Testis (tissue), 2 donors: ENCODE measurements at regions not wholly inside any gene's neighbourhood (a gene's known extent, or its start where the extent isn't known, plus 50 kb on each side); places are given as distances from the start of the nearest gene placed in this dataset.

Source experiments
- POLR2A ChIP-seq: fragments of 450-650 bp; IDR thresholded peaks from one replicate; pipeline ENCODE4 v1.6.1; 2017; ENCODE audit warnings: antibody characterized with exemption, mild to moderate bottlenecking, moderate library complexity
- TF ChIP-seq, protein P1 (sequence below), 3 experiments: fragments of 450-650 bp in 2 of 3; fragments of 200-600 bp in 1 of 3; sonication (generic) in 1 of 3; IDR thresholded peaks; one replicate each; pipeline ENCODE4 v1.5.1; 2016 to 2019; ENCODE audit warnings: antibody characterized with exemption in 3 of 3, mild to moderate bottlenecking in 2 of 3, moderate library complexity in 1 of 3

DNA sequence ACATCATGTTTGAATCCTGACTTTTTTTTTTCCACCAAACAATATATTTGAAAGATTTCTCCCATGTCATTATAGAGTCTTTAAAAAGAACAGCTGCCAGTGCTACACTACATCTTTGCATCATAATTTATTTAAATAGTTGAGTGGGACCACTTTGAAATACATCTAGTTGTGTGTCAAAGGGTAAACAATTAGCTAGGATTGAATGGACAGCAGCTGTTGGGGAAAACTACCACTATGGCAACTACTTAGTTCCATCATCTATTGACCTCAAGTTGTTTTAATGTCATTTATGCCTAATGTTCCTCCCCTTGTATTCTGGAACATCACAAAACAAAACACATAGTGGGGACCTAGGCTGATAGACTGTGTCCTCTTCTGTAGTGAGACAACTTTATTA is 985.1 kb downstream of the SORCS1 start:
- no peak for TF ChIP-seq POLR2A
- TF ChIP-seq, protein P1, sequence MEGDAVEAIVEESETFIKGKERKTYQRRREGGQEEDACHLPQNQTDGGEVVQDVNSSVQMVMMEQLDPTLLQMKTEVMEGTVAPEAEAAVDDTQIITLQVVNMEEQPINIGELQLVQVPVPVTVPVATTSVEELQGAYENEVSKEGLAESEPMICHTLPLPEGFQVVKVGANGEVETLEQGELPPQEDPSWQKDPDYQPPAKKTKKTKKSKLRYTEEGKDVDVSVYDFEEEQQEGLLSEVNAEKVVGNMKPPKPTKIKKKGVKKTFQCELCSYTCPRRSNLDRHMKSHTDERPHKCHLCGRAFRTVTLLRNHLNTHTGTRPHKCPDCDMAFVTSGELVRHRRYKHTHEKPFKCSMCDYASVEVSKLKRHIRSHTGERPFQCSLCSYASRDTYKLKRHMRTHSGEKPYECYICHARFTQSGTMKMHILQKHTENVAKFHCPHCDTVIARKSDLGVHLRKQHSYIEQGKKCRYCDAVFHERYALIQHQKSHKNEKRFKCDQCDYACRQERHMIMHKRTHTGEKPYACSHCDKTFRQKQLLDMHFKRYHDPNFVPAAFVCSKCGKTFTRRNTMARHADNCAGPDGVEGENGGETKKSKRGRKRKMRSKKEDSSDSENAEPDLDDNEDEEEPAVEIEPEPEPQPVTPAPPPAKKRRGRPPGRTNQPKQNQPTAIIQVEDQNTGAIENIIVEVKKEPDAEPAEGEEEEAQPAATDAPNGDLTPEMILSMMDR (IDR thresholded peaks at IDR 0.05) = no peak
